H9 (cell line): ENCODE measurements at regions not wholly inside any gene's neighbourhood (a gene's known extent, or its start where the extent isn't known, plus 50 kb on each side); places are given as distances from the start of the nearest gene placed in this dataset.

ENCODE experiments used
- DNase-seq: peaks from one replicate; pipeline ENCODE4 v3.0.0-alpha.2; 2017
- H2AFZ ChIP-seq: one replicate; pipeline ENCODE4 v1.6.1; 2013; ENCODE audit warnings: mild to moderate bottlenecking, low read length, control low read depth, moderate library complexity
- H2AK5ac ChIP-seq: 2 replicates; pipeline ENCODE4 v1.6.1; 2013; ENCODE audit warnings: low read length, control low read depth, mixed read lengths; ENCODE audit not compliant: insufficient read length
- H2BK120ac ChIP-seq: one replicate; pipeline ENCODE4 v1.6.1; 2013; ENCODE audit warnings: low read depth, mild to moderate bottlenecking, low read length, control low read depth, inconsistent platforms; ENCODE audit not compliant: poor library complexity, severe bottlenecking
- H2BK12ac ChIP-seq: 2 replicates; pipeline ENCODE4 v1.6.1; 2013; ENCODE audit warnings: low read length, control low read depth, mixed read lengths, low read depth; ENCODE audit not compliant: insufficient read length
- H2BK15ac ChIP-seq: 2 replicates; pipeline ENCODE4 v1.6.1; 2013; ENCODE audit warnings: low read depth, low read length, control low read depth
- H2BK20ac ChIP-seq: one replicate; pipeline ENCODE4 v1.6.1; 2013; ENCODE audit warnings: low read depth, mild to moderate bottlenecking, low read length, control low read depth, inconsistent platforms; ENCODE audit not compliant: poor library complexity, severe bottlenecking
- H2BK5ac ChIP-seq: 2 replicates; pipeline ENCODE4 v1.6.1; 2013; ENCODE audit warnings: low read length, control low read depth, mixed read lengths; ENCODE audit not compliant: insufficient read length
- H3K14ac ChIP-seq: 2 replicates; pipeline ENCODE4 v1.6.1; 2013; ENCODE audit warnings: low read length, control low read depth; ENCODE audit not compliant: insufficient read depth
- H3K18ac ChIP-seq: 2 replicates; pipeline ENCODE4 v1.6.1; 2013; ENCODE audit warnings: low read depth, mild to moderate bottlenecking, mixed read lengths, low read length, control low read depth; ENCODE audit not compliant: insufficient read length
- H3K23ac ChIP-seq: 2 replicates; pipeline ENCODE4 v1.6.1; 2013; ENCODE audit warnings: low read length, control low read depth, mixed read lengths, low read depth; ENCODE audit not compliant: insufficient read length
- H3K23me2 ChIP-seq: 2 replicates; pipeline ENCODE4 v1.6.1; 2013; ENCODE audit warnings: low read depth, mild to moderate bottlenecking, mixed read lengths, low read length, control low read depth; ENCODE audit not compliant: insufficient read length, poor library complexity, severe bottlenecking
- H3K27ac ChIP-seq: 2 replicates; pipeline ENCODE4 v1.5.1; 2013; ENCODE audit warnings: low read length, control low read depth, mixed read lengths, low read depth; ENCODE audit not compliant: insufficient read length
- H3K27me3 ChIP-seq: 2 replicates; pipeline ENCODE4 v1.6.1; 2013; ENCODE audit warnings: low read length, control low read depth, inconsistent platforms; ENCODE audit not compliant: insufficient read depth
- H3K4ac ChIP-seq: 2 replicates; pipeline ENCODE4 v1.6.1; 2013; ENCODE audit warnings: low read depth, mild to moderate bottlenecking, control low read depth, inconsistent platforms, low read length, moderate library complexity
- H3K4me1 ChIP-seq: 2 replicates; pipeline ENCODE4 v1.6.1; 2013; ENCODE audit warnings: low read length, control low read depth, inconsistent platforms; ENCODE audit not compliant: insufficient read depth
- H3K4me2 ChIP-seq: 2 replicates; pipeline ENCODE4 v1.6.1; 2013; ENCODE audit warnings: low read length, control low read depth, mixed read lengths; ENCODE audit not compliant: insufficient read length, insufficient read depth
- H3K56ac ChIP-seq: 2 replicates; pipeline ENCODE4 v1.6.1; 2013; ENCODE audit warnings: low read depth, mild to moderate bottlenecking, mixed read lengths, low read length, control low read depth; ENCODE audit not compliant: insufficient read length
- H3K79me1 ChIP-seq: 2 replicates; pipeline ENCODE4 v1.6.1; 2013; ENCODE audit warnings: low read depth, mild to moderate bottlenecking, moderate library complexity, low read length, control low read depth, inconsistent platforms; ENCODE audit not compliant: insufficient read depth, poor library complexity, severe bottlenecking
- H3K79me2 ChIP-seq: 2 replicates; pipeline ENCODE4 v1.6.1; 2013; ENCODE audit warnings: low read length, control low read depth, inconsistent platforms; ENCODE audit not compliant: insufficient read depth
- H3K9ac ChIP-seq: 2 replicates; pipeline ENCODE4 v1.6.1; 2013; ENCODE audit warnings: low read length, control low read depth, mixed read lengths; ENCODE audit not compliant: insufficient read length; ENCODE audit errors: extremely low read depth
- H3K9me3 ChIP-seq: one replicate; pipeline ENCODE4 v1.6.1; 2013; ENCODE audit warnings: low read depth, low read length, inconsistent platforms; ENCODE audit not compliant: control insufficient read depth
- H3T11ph ChIP-seq: one replicate; pipeline ENCODE4 v1.6.1; 2013; ENCODE audit warnings: mild to moderate bottlenecking, low read length, control low read depth, inconsistent platforms
- H4K20me1 ChIP-seq: one replicate; pipeline ENCODE4 v1.6.1; 2013; ENCODE audit not compliant: control insufficient read depth, insufficient read length, insufficient read depth
- H4K5ac ChIP-seq: 2 replicates; pipeline ENCODE4 v1.6.1; 2013; ENCODE audit warnings: low read depth, mild to moderate bottlenecking, mixed read lengths, low read length, control low read depth; ENCODE audit not compliant: insufficient read length
- H4K8ac ChIP-seq: replicated peaks from 2 replicates; pipeline ENCODE4 v1.6.1; 2013; ENCODE audit warnings: low read length, control low read depth, mixed read lengths, low read depth; ENCODE audit not compliant: insufficient read length
- H4K91ac ChIP-seq: 2 replicates; pipeline ENCODE4 v1.6.1; 2013; ENCODE audit warnings: low read depth, mild to moderate bottlenecking, moderate library complexity, mixed read lengths, low read length, control low read depth; ENCODE audit not compliant: insufficient read length
- H3K27ac Mint-ChIP-seq, 3 experiments: 2 replicates in 2 of 3; 3 replicates in 1 of 3; pipeline ENCODE4 v1.8.0; 2020 to 2021; ENCODE audit warnings: mixed read lengths in 3 of 3, mild to moderate bottlenecking in 1 of 3, moderate library complexity in 1 of 3
- H3K27me3 Mint-ChIP-seq: 2 replicates; pipeline ENCODE4 v1.8.0; 2021; ENCODE audit warnings: low read depth, mild to moderate bottlenecking, moderate library complexity, mixed read lengths
- H3K36me3 Mint-ChIP-seq, 3 experiments: 2 replicates in 2 of 3; 3 replicates in 1 of 3; pipeline ENCODE4 v1.8.0; 2020 to 2021; ENCODE audit warnings: low read depth in 3 of 3, mixed read lengths in 3 of 3; ENCODE audit not compliant: insufficient read depth in 1 of 3
- H3K4me1 Mint-ChIP-seq, 2 experiments: 2 replicates each; pipeline ENCODE4 v1.8.0; 2020; ENCODE audit warnings: mixed read lengths in 2 of 2
- H3K4me3 Mint-ChIP-seq, 2 experiments: 2 replicates in 1 of 2; 3 replicates in 1 of 2; pipeline ENCODE4 v1.8.0; 2020 to 2021; ENCODE audit warnings: mild to moderate bottlenecking in 2 of 2, mixed read lengths in 2 of 2, moderate library complexity in 1 of 2
- H3K9me3 Mint-ChIP-seq, 2 experiments: 2 replicates in 1 of 2; 3 replicates in 1 of 2; pipeline ENCODE4 v1.8.0; 2020; ENCODE audit warnings: mild to moderate bottlenecking in 2 of 2, mixed read lengths in 2 of 2, moderate library complexity in 1 of 2
- CTCF ChIP-seq: fragments of 200-600 bp; sonication (generic); conservative IDR thresholded peaks from 3 replicates; pipeline ENCODE4 v1.8.0; 2021; ENCODE audit warnings: antibody characterized with exemption, mild to moderate bottlenecking
- WGBS: extraction: QIAGEN DNeasy Blood & Tissue Kit; methylation state at CpG from one replicate; pipeline ENCODE4 v1.1.7; 2013; ENCODE audit warnings: missing lambda C conversion rate, low lambda C conversion rate, mixed read lengths; ENCODE audit not compliant: insufficient read length; ENCODE audit errors: extremely low coverage; 5-methylcytosine and 5-hydroxymethylcytosine counted together

GRCh38 chr17:77346765-77347164 lies 206.0 kb downstream of the SEC14L1 start:
- Histone ChIP-seq H4K20me1 (no peaks in the 10 kb centered on the region), H2AK5ac (no peak overlapping the region), H3K56ac (no peak overlapping the region), H2BK20ac (no peak overlapping the region), H3K23me2 (no peaks in the 10 kb centered on the region), H3K4me2 (no peak overlapping the region), H3K27me3 (no peaks in the 10 kb centered on the region), H3K9ac (no peak overlapping the region), H3K4ac (no peak overlapping the region), H2BK15ac (no peak overlapping the region), H3K79me2 (no peaks in the 10 kb centered on the region), H3K4me1 (no peaks in the 10 kb centered on the region; the same call in 1 of the 2 replicates), H3K27ac (no peak overlapping the region), H4K5ac (no peak overlapping the region), H4K91ac (no peak overlapping the region), H3T11ph (no peak overlapping the region), H4K8ac (no peak overlapping the region), H3K18ac (no peak overlapping the region), H3K79me1 (no peaks in the 10 kb centered on the region), H3K14ac (no peak overlapping the region), H3K9me3 (no peaks in the 10 kb centered on the region), H2BK5ac (no peak overlapping the region), H2BK120ac (no peak overlapping the region), H2AFZ (no peak overlapping the region), H3K23ac (no peak overlapping the region), H2BK12ac (no peak overlapping the region)
- peaks cover 8 to 11% (median 10%) of the 10 kb centered on the region in 3 experiments for H3K36me3 Mint-ChIP-seq
- H3K27me3 Mint-ChIP-seq: no peaks in the 10 kb centered on the region
- no peak for DNase-seq
- peaks cover 9 to 10% of the 10 kb centered on the region in 2 experiments for H3K9me3 Mint-ChIP-seq
- TF ChIP-seq CTCF: no peak
- no peak overlapping the region for H3K27ac Mint-ChIP-seq
- H3K4me3 Mint-ChIP-seq: no peak overlapping the region
- no CpG with 5 or more reads among the region's 3 CpGs for WGBS
- H3K4me1 Mint-ChIP-seq: peaks cover 11 to 18% of the 10 kb centered on the region in 2 experiments
